ENCODE measurements at regions not wholly inside any gene's neighbourhood (a gene's known extent, or its start where the extent isn't known, plus 50 kb on each side); places are given as distances from the start of the nearest gene placed in this dataset.
"Not testable (repeated sequence)": the region's sequence is repeated elsewhere in the genome, so short reads cannot be mapped to it uniquely, and the experiment has no call there.

- no peaks in the 10 kb centered on the region for H3K36me3 ChIP-seq (ENCODE audit: control insufficient read depth, insufficient read depth, low read length)
- H3K27ac ChIP-seq (ENCODE audit: low read depth, low read length): no peak overlapping the region
- H3K9ac ChIP-seq (ENCODE audit: low read length): no peak overlapping the region
- H3K4me3 ChIP-seq (ENCODE audit: low read length): no peak overlapping the region
- no peaks in the 10 kb centered on the region for H3K27me3 ChIP-seq (ENCODE audit: control insufficient read depth, insufficient read depth, low read length)
- no peaks in the 10 kb centered on the region for H3K4me1 ChIP-seq (ENCODE audit: control insufficient read depth, insufficient read depth, low read length)
These were observed 338.4 kb upstream of the IRAK1BP1 start for GRCh38 chr6:78528926-78529325.

GRCh38 chr6:78530208-78530607 lies 337.1 kb upstream of the IRAK1BP1 start:
- Histone ChIP-seq H3K9ac (ENCODE audit: low read length) (no peak overlapping the region), H3K36me3 (ENCODE audit: control insufficient read depth, insufficient read depth, low read length) (no peaks in the 10 kb centered on the region), H3K27ac (ENCODE audit: low read depth, low read length) (no peak overlapping the region), H3K4me3 (ENCODE audit: low read length) (no peak overlapping the region), H3K4me1 (ENCODE audit: control insufficient read depth, insufficient read depth, low read length) (no peaks in the 10 kb centered on the region), H3K27me3 (ENCODE audit: control insufficient read depth, insufficient read depth, low read length) (no peaks in the 10 kb centered on the region)

- H3K36me3 ChIP-seq (ENCODE audit: control insufficient read depth, insufficient read depth, low read length): no peaks in the 10 kb centered on the region
- H3K9ac ChIP-seq (ENCODE audit: low read length): no peak overlapping the region
- H3K4me1 ChIP-seq (ENCODE audit: control insufficient read depth, insufficient read depth, low read length): no peaks in the 10 kb centered on the region
- no peak overlapping the region for H3K4me3 ChIP-seq (ENCODE audit: low read length)
- no peaks in the 10 kb centered on the region for H3K27me3 ChIP-seq (ENCODE audit: control insufficient read depth, insufficient read depth, low read length)
- H3K27ac ChIP-seq (ENCODE audit: low read depth, low read length): no peak overlapping the region
These were observed 333.9 kb upstream of the IRAK1BP1 start for GRCh38 chr6:78533426-78533825.

GRCh38 chr6:78533876-78534275 lies 333.5 kb upstream of the IRAK1BP1 start:
- no peak overlapping the region for H3K27ac ChIP-seq (ENCODE audit: low read depth, low read length)
- H3K36me3 ChIP-seq (ENCODE audit: control insufficient read depth, insufficient read depth, low read length): no peaks in the 10 kb centered on the region
- H3K4me3 ChIP-seq (ENCODE audit: low read length): no peak overlapping the region
- H3K9ac ChIP-seq (ENCODE audit: low read length): no peak overlapping the region
- no peaks in the 10 kb centered on the region for H3K27me3 ChIP-seq (ENCODE audit: control insufficient read depth, insufficient read depth, low read length)
- H3K4me1 ChIP-seq (ENCODE audit: control insufficient read depth, insufficient read depth, low read length): no peaks in the 10 kb centered on the region

- Histone ChIP-seq H3K9ac (ENCODE audit: low read length) (no peak overlapping the region), H3K27ac (ENCODE audit: low read depth, low read length) (no peak overlapping the region), H3K27me3 (ENCODE audit: control insufficient read depth, insufficient read depth, low read length) (no peaks in the 10 kb centered on the region), H3K4me3 (ENCODE audit: low read length) (no peak overlapping the region), H3K36me3 (ENCODE audit: control insufficient read depth, insufficient read depth, low read length) (no peaks in the 10 kb centered on the region), H3K4me1 (ENCODE audit: control insufficient read depth, insufficient read depth, low read length) (no peaks in the 10 kb centered on the region)
These were observed 329.3 kb upstream of the IRAK1BP1 start for GRCh38 chr6:78538002-78538401.

GRCh38 chr6:78547636-78548035 lies 319.7 kb upstream of the IRAK1BP1 start:
- H3K9ac ChIP-seq (ENCODE audit: low read length); H3K36me3 ChIP-seq (ENCODE audit: control insufficient read depth, insufficient read depth, low read length); H3K27me3 ChIP-seq (ENCODE audit: control insufficient read depth, insufficient read depth, low read length); H3K4me3 ChIP-seq (ENCODE audit: low read length); H3K4me1 ChIP-seq (ENCODE audit: control insufficient read depth, insufficient read depth, low read length); H3K27ac ChIP-seq (ENCODE audit: low read depth, low read length): not testable (repeated sequence)

GRCh38 chr6:78551361-78551760 lies 316.0 kb upstream of the IRAK1BP1 start:
- no peaks in the 10 kb centered on the region for H3K4me1 ChIP-seq (ENCODE audit: control insufficient read depth, insufficient read depth, low read length)
- no peak overlapping the region for H3K27ac ChIP-seq (ENCODE audit: low read depth, low read length)
- H3K4me3 ChIP-seq (ENCODE audit: low read length): no peak overlapping the region
- H3K27me3 ChIP-seq (ENCODE audit: control insufficient read depth, insufficient read depth, low read length): no peaks in the 10 kb centered on the region
- no peak overlapping the region for H3K9ac ChIP-seq (ENCODE audit: low read length)
- H3K36me3 ChIP-seq (ENCODE audit: control insufficient read depth, insufficient read depth, low read length): no peaks in the 10 kb centered on the region

GRCh38 chr6:78552435-78552834 lies 314.9 kb upstream of the IRAK1BP1 start:
- no peaks in the 10 kb centered on the region for H3K4me1 ChIP-seq (ENCODE audit: control insufficient read depth, insufficient read depth, low read length)
- H3K27ac ChIP-seq (ENCODE audit: low read depth, low read length): no peak overlapping the region
- H3K36me3 ChIP-seq (ENCODE audit: control insufficient read depth, insufficient read depth, low read length): no peaks in the 10 kb centered on the region
- no peak overlapping the region for H3K4me3 ChIP-seq (ENCODE audit: low read length)
- no peak overlapping the region for H3K9ac ChIP-seq (ENCODE audit: low read length)
- no peaks in the 10 kb centered on the region for H3K27me3 ChIP-seq (ENCODE audit: control insufficient read depth, insufficient read depth, low read length)

GRCh38 chr6:78554341-78554740 lies 313.0 kb upstream of the IRAK1BP1 start:
- H3K9ac ChIP-seq (ENCODE audit: low read length): no peak overlapping the region
- no peak overlapping the region for H3K4me3 ChIP-seq (ENCODE audit: low read length)
- no peaks in the 10 kb centered on the region for H3K4me1 ChIP-seq (ENCODE audit: control insufficient read depth, insufficient read depth, low read length)
- no peaks in the 10 kb centered on the region for H3K27me3 ChIP-seq (ENCODE audit: control insufficient read depth, insufficient read depth, low read length)
- no peak overlapping the region for H3K27ac ChIP-seq (ENCODE audit: low read depth, low read length)
- H3K36me3 ChIP-seq (ENCODE audit: control insufficient read depth, insufficient read depth, low read length): no peaks in the 10 kb centered on the region

GRCh38 chr6:78559056-78559455 lies 308.3 kb upstream of the IRAK1BP1 start:
- Histone ChIP-seq H3K36me3 (ENCODE audit: control insufficient read depth, insufficient read depth, low read length) (no peaks in the 10 kb centered on the region), H3K9ac (ENCODE audit: low read length) (no peak overlapping the region), H3K4me1 (ENCODE audit: control insufficient read depth, insufficient read depth, low read length) (no peaks in the 10 kb centered on the region), H3K4me3 (ENCODE audit: low read length) (no peak overlapping the region), H3K27ac (ENCODE audit: low read depth, low read length) (no peak overlapping the region), H3K27me3 (ENCODE audit: control insufficient read depth, insufficient read depth, low read length) (no peaks in the 10 kb centered on the region)

GRCh38 chr6:78561015-78561414 lies 306.3 kb upstream of the IRAK1BP1 start:
- Histone ChIP-seq H3K4me1 (ENCODE audit: control insufficient read depth, insufficient read depth, low read length) (no peaks in the 10 kb centered on the region), H3K4me3 (ENCODE audit: low read length) (no peak overlapping the region), H3K36me3 (ENCODE audit: control insufficient read depth, insufficient read depth, low read length) (no peaks in the 10 kb centered on the region), H3K27me3 (ENCODE audit: control insufficient read depth, insufficient read depth, low read length) (no peaks in the 10 kb centered on the region), H3K9ac (ENCODE audit: low read length) (no peak overlapping the region), H3K27ac (ENCODE audit: low read depth, low read length) (no peak overlapping the region)

GRCh38 chr6:78565997-78566396 lies 301.4 kb upstream of the IRAK1BP1 start:
- H3K4me1 ChIP-seq (ENCODE audit: control insufficient read depth, insufficient read depth, low read length): no peaks in the 10 kb centered on the region

GRCh38 chr6:78570044-78570443 lies 297.3 kb upstream of the IRAK1BP1 start:
- Histone ChIP-seq H3K27ac (ENCODE audit: low read depth, low read length) (no peak overlapping the region), H3K36me3 (ENCODE audit: control insufficient read depth, insufficient read depth, low read length) (no peaks in the 10 kb centered on the region), H3K4me1 (ENCODE audit: control insufficient read depth, insufficient read depth, low read length) (no peaks in the 10 kb centered on the region), H3K4me3 (ENCODE audit: low read length) (no peak overlapping the region), H3K9ac (ENCODE audit: low read length) (no peak overlapping the region), H3K27me3 (ENCODE audit: control insufficient read depth, insufficient read depth, low read length) (no peaks in the 10 kb centered on the region)

More at GRCh38 chr6:78565997-78566396, 301.4 kb upstream of the IRAK1BP1 start:
- Histone ChIP-seq H3K27ac (ENCODE audit: low read depth, low read length) (no peak overlapping the region), H3K4me3 (ENCODE audit: low read length) (no peak overlapping the region), H3K27me3 (ENCODE audit: control insufficient read depth, insufficient read depth, low read length) (no peaks in the 10 kb centered on the region), H3K9ac (ENCODE audit: low read length) (no peak overlapping the region), H3K36me3 (ENCODE audit: control insufficient read depth, insufficient read depth, low read length) (no peaks in the 10 kb centered on the region)
